Tibial nerve (tissue), 4 donors: ENCODE measurements at regions not wholly inside any gene's neighbourhood (a gene's known extent, or its start where the extent isn't known, plus 50 kb on each side); places are given as distances from the start of the nearest gene placed in this dataset.

Source experiments
- DNase-seq, 2 donors: peaks; one replicate each; pipeline ENCODE4 v3.0.0-alpha.2; 2019; ENCODE audit warnings: low spot score in 2 of 2
- H3K27ac ChIP-seq, 4 donors: fragments of 200-600 bp; sonication (generic) in 3 of 4; one replicate each; pipeline ENCODE4 v1.5.1; 2017 to 2019; ENCODE audit warnings: mild to moderate bottlenecking in 1 of 4
- H3K27me3 ChIP-seq, 2 donors: fragments of 200-600 bp; sonication (generic) in 1 of 2; one replicate each; pipeline versions ENCODE4 v1.5.1 to v1.6.0; 2017 to 2019
- H3K36me3 ChIP-seq, 3 donors: fragments of 200-600 bp; sonication (generic); one replicate each; pipeline ENCODE4 v1.5.1; 2018 to 2019
- H3K4me1 ChIP-seq, 4 donors: fragments of 200-600 bp; sonication (generic) in 3 of 4; one replicate each; pipeline ENCODE4 v1.5.1; 2017 to 2019
- H3K4me3 ChIP-seq, 4 donors: fragments of 200-600 bp; sonication (generic) in 3 of 4; one replicate each; pipeline ENCODE4 v1.5.1; 2017 to 2019; ENCODE audit warnings: mild to moderate bottlenecking in 1 of 4, moderate library complexity in 1 of 4
- H3K9me3 ChIP-seq, 4 donors: fragments of 200-600 bp; sonication (generic) in 3 of 4; one replicate each; pipeline ENCODE4 v1.5.1; 2017 to 2019
- EP300 ChIP-seq, 2 donors: sonication (generic); formaldehyde crosslinking; IDR thresholded peaks; one replicate each; pipeline ENCODE4 v1.6.1; 2017; ENCODE audit warnings: antibody characterized with exemption in 2 of 2, mild to moderate bottlenecking in 1 of 2
- POLR2A ChIP-seq, 2 donors: fragments of 450-650 bp; IDR thresholded peaks; one replicate each; pipeline ENCODE4 v1.6.1; 2017; ENCODE audit warnings: antibody characterized with exemption in 2 of 2, mild to moderate bottlenecking in 2 of 2, moderate library complexity in 2 of 2
- WGBS, 2 donors: methylation state at CpG; one replicate each; pipeline ENCODE4 v1.1.5; 2018; 5-methylcytosine and 5-hydroxymethylcytosine counted together
- TF ChIP-seq, protein P1 (sequence below), 5 experiments: fragments of 200-600 bp in 3 of 5; fragments of 450-650 bp in 2 of 5; sonication (generic) in 3 of 5; IDR thresholded peaks; one replicate each; pipeline ENCODE4 v1.5.1; 2016 to 2019; ENCODE audit warnings: antibody characterized with exemption in 5 of 5, mild to moderate bottlenecking in 3 of 5, moderate library complexity in 2 of 5

DNA sequence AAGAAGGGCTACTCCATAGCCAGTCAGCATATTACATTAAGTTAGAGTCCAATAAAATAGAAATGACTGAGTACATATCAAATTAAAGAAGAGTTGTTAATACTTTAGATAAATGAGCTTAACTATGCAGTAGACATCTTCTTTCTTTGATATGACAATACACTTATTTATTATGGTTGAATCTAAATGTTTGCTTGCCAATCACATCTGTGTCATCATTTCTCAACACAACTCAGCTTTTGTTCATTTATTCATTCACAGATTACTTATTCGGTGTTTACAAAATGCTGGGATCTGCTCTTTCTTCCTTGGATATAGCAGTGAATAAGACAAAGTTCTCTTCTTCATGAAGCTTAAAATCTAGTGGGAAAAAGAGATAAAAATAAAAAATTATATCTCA, 614.6 kb upstream of the ATP2B1 start:
- Histone ChIP-seq H3K27ac (no peak overlapping the region), H3K4me1 (no peaks in the 10 kb centered on the region), H3K27me3 (no peaks in the 10 kb centered on the region), H3K36me3 (no peaks in the 10 kb centered on the region), H3K4me3 (no peak overlapping the region), H3K9me3 (no peaks in the 10 kb centered on the region)
- WGBS, 2 donors, result 47 to 52% methylated on average over 1 of the region's 1 CpG
- TF ChIP-seq EP300 (IDR thresholded peaks at IDR 0.05), result no peak
- TF ChIP-seq POLR2A (IDR thresholded peaks at IDR 0.05), result no peak
- TF ChIP-seq, protein P1, sequence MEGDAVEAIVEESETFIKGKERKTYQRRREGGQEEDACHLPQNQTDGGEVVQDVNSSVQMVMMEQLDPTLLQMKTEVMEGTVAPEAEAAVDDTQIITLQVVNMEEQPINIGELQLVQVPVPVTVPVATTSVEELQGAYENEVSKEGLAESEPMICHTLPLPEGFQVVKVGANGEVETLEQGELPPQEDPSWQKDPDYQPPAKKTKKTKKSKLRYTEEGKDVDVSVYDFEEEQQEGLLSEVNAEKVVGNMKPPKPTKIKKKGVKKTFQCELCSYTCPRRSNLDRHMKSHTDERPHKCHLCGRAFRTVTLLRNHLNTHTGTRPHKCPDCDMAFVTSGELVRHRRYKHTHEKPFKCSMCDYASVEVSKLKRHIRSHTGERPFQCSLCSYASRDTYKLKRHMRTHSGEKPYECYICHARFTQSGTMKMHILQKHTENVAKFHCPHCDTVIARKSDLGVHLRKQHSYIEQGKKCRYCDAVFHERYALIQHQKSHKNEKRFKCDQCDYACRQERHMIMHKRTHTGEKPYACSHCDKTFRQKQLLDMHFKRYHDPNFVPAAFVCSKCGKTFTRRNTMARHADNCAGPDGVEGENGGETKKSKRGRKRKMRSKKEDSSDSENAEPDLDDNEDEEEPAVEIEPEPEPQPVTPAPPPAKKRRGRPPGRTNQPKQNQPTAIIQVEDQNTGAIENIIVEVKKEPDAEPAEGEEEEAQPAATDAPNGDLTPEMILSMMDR (IDR thresholded peaks at IDR 0.05), result no peak
- no peak for DNase-seq

DNA sequence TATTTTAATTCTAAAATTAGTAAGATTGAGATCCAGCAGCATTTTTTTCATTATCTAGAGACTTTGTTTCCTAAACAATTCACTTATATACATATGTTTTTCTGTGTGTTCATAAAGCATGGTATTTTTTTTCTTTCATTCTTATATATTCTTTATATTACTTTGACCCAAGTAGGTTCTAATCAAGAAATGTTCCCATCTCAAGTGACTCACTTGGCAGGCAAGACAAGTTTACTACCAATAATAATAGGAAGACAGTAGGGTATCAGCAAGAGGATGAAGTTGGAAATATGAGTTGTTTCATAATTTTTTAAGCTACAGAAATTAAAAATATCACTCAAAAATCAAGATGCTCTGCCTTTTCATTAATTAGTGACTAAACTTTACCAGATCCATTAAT, 613.4 kb upstream of the ATP2B1 start:
- no peak for DNase-seq
- H3K4me1 ChIP-seq, result no peaks in the 10 kb centered on the region

DNA sequence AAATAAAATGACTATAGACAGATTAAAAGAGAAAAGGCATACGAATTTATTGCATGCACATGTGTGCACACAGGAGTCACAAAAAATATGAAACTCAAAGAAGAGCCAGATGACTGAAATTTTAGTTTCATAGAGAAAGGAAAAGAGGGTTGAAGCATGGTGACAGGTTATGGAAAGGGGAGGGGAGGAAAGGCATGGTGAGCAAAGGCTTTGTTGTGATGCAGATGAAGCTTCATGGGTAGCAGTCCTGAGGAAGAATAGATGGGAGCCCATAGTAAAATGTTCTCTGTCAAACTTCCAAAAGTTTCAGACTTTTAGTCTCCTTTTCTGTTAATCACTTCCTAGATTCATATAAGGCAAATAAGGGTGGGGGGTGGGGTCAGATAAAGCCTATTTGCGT, 612.7 kb upstream of the ATP2B1 start:
- no peaks in the 10 kb centered on the region for H3K4me1 ChIP-seq
- no peak overlapping the region for H3K4me3 ChIP-seq
- DNase-seq, result no peak
- TF ChIP-seq EP300 (IDR thresholded peaks at IDR 0.05) (no peak), POLR2A (IDR thresholded peaks at IDR 0.05) (no peak)
- TF ChIP-seq, protein P1 (IDR thresholded peaks at IDR 0.05), result no peak
- H3K36me3 ChIP-seq, result no peaks in the 10 kb centered on the region
- no peaks in the 10 kb centered on the region for H3K27me3 ChIP-seq
- no peak overlapping the region for H3K27ac ChIP-seq
- 83 to 89% methylated on average over 2 of the region's 2 CpGs for WGBS, 2 donors
- no peaks in the 10 kb centered on the region for H3K9me3 ChIP-seq

More for the DNA sequence above, 613.4 kb upstream of the ATP2B1 start:
- no peak overlapping the region for H3K27ac ChIP-seq
- no peaks in the 10 kb centered on the region for H3K27me3 ChIP-seq
- no peak overlapping the region for H3K4me3 ChIP-seq
- H3K36me3 ChIP-seq, result no peaks in the 10 kb centered on the region
- TF ChIP-seq POLR2A (IDR thresholded peaks at IDR 0.05) (no peak), EP300 (IDR thresholded peaks at IDR 0.05) (no peak)
- TF ChIP-seq, protein P1 (IDR thresholded peaks at IDR 0.05), result no peak
- H3K9me3 ChIP-seq, result no peaks in the 10 kb centered on the region

DNA sequence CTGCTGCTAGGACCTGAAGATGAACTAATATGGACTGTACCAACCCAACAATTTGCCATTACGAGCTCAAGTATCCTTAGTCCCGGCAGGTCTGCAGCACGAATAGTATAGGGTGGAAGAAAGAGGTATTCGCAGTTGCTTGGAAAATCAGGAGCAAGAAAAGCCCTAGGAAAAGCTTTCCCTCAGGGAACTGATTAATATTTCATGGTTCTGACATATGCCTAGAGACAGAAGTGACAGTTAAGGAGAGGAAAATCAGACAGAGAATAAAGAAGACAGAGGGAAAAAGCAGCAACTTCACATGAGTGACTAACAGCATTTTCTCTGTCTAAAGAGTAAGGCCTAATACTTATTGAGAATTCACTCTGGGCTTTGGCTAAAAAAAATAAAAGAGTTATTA, 602.9 kb upstream of the ATP2B1 start:
- Histone ChIP-seq H3K27me3 (no peaks in the 10 kb centered on the region), H3K27ac (no peak overlapping the region), H3K36me3 (no peaks in the 10 kb centered on the region), H3K4me1 (no peaks in the 10 kb centered on the region), H3K4me3 (no peak overlapping the region), H3K9me3 (no peaks in the 10 kb centered on the region)
- DNase-seq, result no peak
- 80 to 83% methylated on average over 4 of the region's 4 CpGs for WGBS, 2 donors
- TF ChIP-seq EP300 (IDR thresholded peaks at IDR 0.05), result no peak
- TF ChIP-seq, protein P1 (IDR thresholded peaks at IDR 0.05), result no peak
- no peak for TF ChIP-seq POLR2A (IDR thresholded peaks at IDR 0.05)

DNA sequence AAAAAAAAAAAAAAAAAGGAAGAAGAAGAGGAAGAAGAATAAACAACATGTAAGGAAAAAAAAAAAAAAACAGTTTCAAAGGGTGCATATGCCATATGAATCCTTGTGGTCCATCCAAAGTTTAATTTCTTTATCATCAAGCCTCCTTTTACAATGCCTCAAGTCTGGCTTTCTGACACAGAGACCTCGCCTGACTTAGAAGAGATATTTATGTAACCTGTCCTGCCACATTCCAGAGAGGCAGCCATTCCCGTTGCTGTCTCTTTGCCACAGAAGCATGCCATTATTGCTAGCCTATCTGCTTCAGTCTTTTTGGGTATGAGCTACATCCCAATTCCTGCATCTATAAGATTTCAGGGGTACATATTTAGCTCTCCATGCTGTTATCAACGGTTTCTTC, 596.7 kb upstream of the ATP2B1 start:
- Histone ChIP-seq H3K4me1 (no peaks in the 10 kb centered on the region), H3K27me3 (no peaks in the 10 kb centered on the region), H3K4me3 (no peak overlapping the region), H3K36me3 (no peaks in the 10 kb centered on the region), H3K9me3 (no peaks in the 10 kb centered on the region), H3K27ac (no peak overlapping the region)
- WGBS, 2 donors, result 75 to 78% methylated on average over 3 of the region's 3 CpGs
- DNase-seq, result no peak
- TF ChIP-seq, protein P1 (IDR thresholded peaks at IDR 0.05), result no peak
- TF ChIP-seq EP300 (IDR thresholded peaks at IDR 0.05) (no peak), POLR2A (IDR thresholded peaks at IDR 0.05) (no peak)
